Mesenchymal stem cell (in vitro differentiated cells and primary cell): ENCODE measurements at regions not wholly inside any gene's neighbourhood (a gene's known extent, or its start where the extent isn't known, plus 50 kb on each side); places are given as distances from the start of the nearest gene placed in this dataset.

Experiments
- DNase-seq: peaks from one replicate; pipeline ENCODE4 v3.0.0-alpha.2; 2013
- H2AFZ ChIP-seq: one replicate; pipeline ENCODE4 v1.6.1; 2013; ENCODE audit warnings: low read depth, mild to moderate bottlenecking, control low read depth, inconsistent platforms, low read length, moderate library complexity
- H2AK5ac ChIP-seq: 2 replicates; pipeline ENCODE4 v1.6.1; 2013; ENCODE audit warnings: low read length, moderate library complexity, mild to moderate bottlenecking, inconsistent platforms; ENCODE audit not compliant: severe bottlenecking
- H2BK120ac ChIP-seq: one replicate; pipeline ENCODE4 v1.6.1; 2013; ENCODE audit warnings: low read depth, mild to moderate bottlenecking, inconsistent platforms, low read length, moderate library complexity
- H2BK12ac ChIP-seq, 2 experiments: one replicate each; pipeline ENCODE4 v1.6.1; 2013; ENCODE audit warnings: inconsistent platforms in 2 of 2, low read length in 2 of 2, mild to moderate bottlenecking in 2 of 2, moderate library complexity in 2 of 2, control low read depth in 1 of 2
- H2BK15ac ChIP-seq: one replicate; pipeline ENCODE4 v1.6.1; 2013; ENCODE audit warnings: mild to moderate bottlenecking, low read depth, inconsistent platforms; ENCODE audit not compliant: poor library complexity, severe bottlenecking
- H2BK5ac ChIP-seq: 2 replicates; pipeline ENCODE4 v1.6.1; 2013; ENCODE audit warnings: low read depth, mild to moderate bottlenecking, low read length, control low read depth, inconsistent platforms; ENCODE audit not compliant: poor library complexity, severe bottlenecking
- H3K14ac ChIP-seq, 2 experiments: one replicate each; pipeline ENCODE4 v1.6.1; 2013; ENCODE audit warnings: inconsistent platforms in 2 of 2, low read length in 2 of 2, control low read depth in 1 of 2, mild to moderate bottlenecking in 1 of 2, moderate library complexity in 1 of 2
- H3K18ac ChIP-seq, 2 experiments: one replicate each; pipeline ENCODE4 v1.6.1; 2013; ENCODE audit warnings: inconsistent platforms in 2 of 2, low read length in 2 of 2, control low read depth in 1 of 2, low read depth in 1 of 2, mild to moderate bottlenecking in 1 of 2
- H3K23ac ChIP-seq, 2 experiments: one replicate each; pipeline ENCODE4 v1.6.1; 2013; ENCODE audit warnings: inconsistent platforms in 2 of 2, low read length in 2 of 2, mild to moderate bottlenecking in 2 of 2, moderate library complexity in 2 of 2, control low read depth in 1 of 2
- H3K27ac ChIP-seq: 2 replicates; pipeline ENCODE4 v1.5.1; 2013; ENCODE audit warnings: mild to moderate bottlenecking, moderate library complexity, low read length, control low read depth, inconsistent platforms; ENCODE audit not compliant: poor library complexity, severe bottlenecking
- H3K27me3 ChIP-seq, 2 experiments: 2 replicates each; pipeline versions ENCODE4 v1.6.1 to v1.7.0; 2013; ENCODE audit warnings: low read length in 2 of 2, mild to moderate bottlenecking in 2 of 2, moderate library complexity in 2 of 2, control low read depth in 1 of 2, inconsistent platforms in 1 of 2; ENCODE audit not compliant: control insufficient read depth in 1 of 2, insufficient read depth in 1 of 2
- H3K36me3 ChIP-seq, 2 experiments: 2 replicates each; pipeline versions ENCODE4 v1.6.1 to v1.7.0; 2013; ENCODE audit warnings: low read length in 2 of 2, control low read depth in 1 of 2, inconsistent platforms in 1 of 2, low read depth in 1 of 2, mild to moderate bottlenecking in 1 of 2; ENCODE audit not compliant: insufficient read depth in 2 of 2, control insufficient read depth in 1 of 2
- H3K4ac ChIP-seq, 2 experiments: one replicate each; pipeline ENCODE4 v1.6.1; 2013; ENCODE audit warnings: inconsistent platforms in 2 of 2, low read length in 2 of 2, mild to moderate bottlenecking in 2 of 2, moderate library complexity in 2 of 2, control low read depth in 1 of 2, low read depth in 1 of 2
- H3K4me1 ChIP-seq: 2 replicates; pipeline ENCODE4 v1.6.1; 2013; ENCODE audit warnings: low read depth, low read length, control low read depth; ENCODE audit not compliant: control insufficient read depth, insufficient read depth
- H3K4me2 ChIP-seq: 2 replicates; pipeline ENCODE4 v1.6.1; 2013; ENCODE audit warnings: low read length, mild to moderate bottlenecking, inconsistent platforms; ENCODE audit not compliant: poor library complexity, severe bottlenecking
- H3K4me3 ChIP-seq, 2 experiments: 2 replicates each; pipeline versions ENCODE4 v1.5.1 to v1.7.0; 2013; ENCODE audit warnings: low read length in 2 of 2, mild to moderate bottlenecking in 2 of 2, control low read depth in 1 of 2, low read depth in 1 of 2; ENCODE audit not compliant: insufficient read depth in 1 of 2
- H3K79me1 ChIP-seq: replicated peaks from 2 replicates; pipeline ENCODE4 v1.6.1; 2013; ENCODE audit warnings: mild to moderate bottlenecking, control low read depth, low read length, inconsistent platforms; ENCODE audit not compliant: poor library complexity, severe bottlenecking
- H3K9ac ChIP-seq: 2 replicates; pipeline ENCODE4 v1.7.0; 2013; ENCODE audit warnings: mild to moderate bottlenecking, low read length, moderate library complexity
- H3K9me3 ChIP-seq: 2 replicates; pipeline ENCODE4 v1.7.0; 2013; ENCODE audit warnings: mild to moderate bottlenecking, low read length; ENCODE audit not compliant: control insufficient read depth
- H4K8ac ChIP-seq: one replicate; pipeline ENCODE4 v1.6.1; 2013; ENCODE audit warnings: inconsistent platforms, mild to moderate bottlenecking, low read length, moderate library complexity
- H4K91ac ChIP-seq: one replicate; pipeline ENCODE4 v1.6.1; 2013; ENCODE audit warnings: mild to moderate bottlenecking, low read length, inconsistent platforms
- WGBS: methylation state at CpG from one replicate; pipeline ENCODE4 v1.1.7; 2013; ENCODE audit warnings: mixed read lengths; 5-methylcytosine and 5-hydroxymethylcytosine counted together

- Histone ChIP-seq H2BK5ac (no peak overlapping the region), H3K27ac (no peak overlapping the region), H2BK15ac (no peak overlapping the region), H4K91ac (no peak overlapping the region), H3K4me2 (no peak overlapping the region), H3K4me3 (no peak overlapping the region), H2AK5ac (no peak overlapping the region), H3K9me3 (peaks cover 6% of the 10 kb centered on the region), H3K27me3 (no peaks in the 10 kb centered on the region), H3K79me1 (no peaks in the 10 kb centered on the region), H3K14ac (no peak overlapping the region), H3K9ac (no peak overlapping the region), H3K4me1 (no peaks in the 10 kb centered on the region), H3K36me3 (no peaks in the 10 kb centered on the region), H3K4ac (no peak overlapping the region), H2AFZ (no peak overlapping the region), H2BK120ac (no peak overlapping the region), H3K18ac (no peak overlapping the region), H4K8ac (no peak overlapping the region), H2BK12ac (no peak overlapping the region), H3K23ac (no peak overlapping the region)
- DNase-seq: no peak
- 89% methylated on average over 3 of the region's 4 CpGs for WGBS
These were observed 356.9 kb downstream of the ZNF521 start for GRCh38 chr18:24995056-24995455.

DNA sequence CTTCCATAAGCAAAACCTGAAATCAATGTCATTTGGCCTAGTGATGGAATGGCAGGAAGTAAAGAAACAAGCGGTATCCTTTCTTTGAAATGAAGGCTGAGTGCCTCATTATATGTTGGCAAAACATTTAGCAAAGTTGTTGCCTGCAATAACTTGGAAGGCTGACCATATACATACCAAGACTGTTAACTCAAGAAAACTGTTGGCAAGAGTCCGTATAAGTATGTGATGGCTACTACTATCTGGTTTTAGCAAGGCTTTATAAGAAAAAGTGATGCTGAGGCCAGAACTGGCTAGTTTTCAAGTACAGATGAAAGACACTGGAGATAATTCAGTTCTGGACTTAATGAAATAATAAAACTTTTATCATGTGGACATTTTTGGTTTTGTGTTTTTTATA lies 356.2 kb downstream of the ZNF521 start:
- no peaks in the 10 kb centered on the region for H3K27me3 ChIP-seq
- no peak overlapping the region for H3K14ac ChIP-seq
- no peaks in the 10 kb centered on the region for H3K36me3 ChIP-seq
- H3K79me1 ChIP-seq: no peaks in the 10 kb centered on the region
- no peak overlapping the region for H3K23ac ChIP-seq
- H2BK120ac ChIP-seq: no peak overlapping the region
- no peak overlapping the region for H3K4ac ChIP-seq
- H2BK12ac ChIP-seq: no peak overlapping the region
- H3K4me1 ChIP-seq: no peaks in the 10 kb centered on the region
- no peak overlapping the region for H2AFZ ChIP-seq
- H3K18ac ChIP-seq: no peak overlapping the region
- no peak overlapping the region for H4K91ac ChIP-seq
- no peak overlapping the region for H3K27ac ChIP-seq
- no peak overlapping the region for H3K4me2 ChIP-seq
- H2BK15ac ChIP-seq: no peak overlapping the region
- H2BK5ac ChIP-seq: no peak overlapping the region
- H2AK5ac ChIP-seq: no peak overlapping the region
- no peak overlapping the region for H3K4me3 ChIP-seq
- H3K9ac ChIP-seq: peak overlapping the region; percentile 23
- peaks cover 6% of the 10 kb centered on the region for H3K9me3 ChIP-seq
- no peak overlapping the region for H4K8ac ChIP-seq
- 96% methylated on average over 2 of the region's 2 CpGs for WGBS
- DNase-seq: no peak

DNA sequence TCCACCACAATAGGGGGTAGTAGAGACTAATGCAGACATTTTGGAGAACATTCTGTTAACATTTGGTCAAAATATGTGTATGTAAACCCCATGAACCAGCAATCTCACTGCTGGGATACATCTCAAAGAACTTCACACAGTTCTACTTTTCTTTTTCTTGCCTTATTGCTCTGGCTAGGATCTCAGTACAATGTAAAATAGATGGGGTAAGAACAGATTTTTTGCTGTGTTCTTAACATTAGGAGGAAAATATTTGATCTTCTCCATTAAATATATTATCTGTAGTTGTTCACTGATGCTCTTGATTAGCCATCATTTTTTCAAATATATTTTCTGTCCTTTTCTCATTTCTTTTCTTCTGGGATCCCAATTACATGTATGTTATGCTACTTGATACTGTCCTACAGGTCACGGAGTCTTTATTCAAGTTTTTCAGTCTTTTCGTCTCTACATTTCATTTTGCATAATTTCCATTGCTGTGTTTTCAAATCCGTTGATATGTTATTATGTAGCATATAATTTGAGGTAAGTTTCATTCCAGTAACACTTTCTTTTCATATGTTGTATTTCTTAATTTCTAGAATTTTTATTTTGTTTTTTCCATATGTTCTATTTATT lies 352.2 kb downstream of the ZNF521 start:
- no peak overlapping the region for H3K4ac ChIP-seq
- no peaks in the 10 kb centered on the region for H3K36me3 ChIP-seq
- H2BK120ac ChIP-seq: no peak overlapping the region
- H3K79me1 ChIP-seq: no peaks in the 10 kb centered on the region
- no peaks in the 10 kb centered on the region for H3K4me1 ChIP-seq
- no peak overlapping the region for H3K4me3 ChIP-seq
- DNase-seq: no peak
- H4K91ac ChIP-seq: no peak overlapping the region
- no peak overlapping the region for H2BK15ac ChIP-seq
- no peak overlapping the region for H3K14ac ChIP-seq
- no peak overlapping the region for H3K9ac ChIP-seq
- no peaks in the 10 kb centered on the region for H3K27me3 ChIP-seq
- H3K9me3 ChIP-seq: peaks cover 6% of the 10 kb centered on the region
- H2BK5ac ChIP-seq: no peak overlapping the region
- H2AK5ac ChIP-seq: no peak overlapping the region
- H3K27ac ChIP-seq: no peak overlapping the region
- no peak overlapping the region for H2AFZ ChIP-seq
- H3K23ac ChIP-seq: no peak overlapping the region
- no peak overlapping the region for H3K4me2 ChIP-seq
- H4K8ac ChIP-seq: no peak overlapping the region
- no peak overlapping the region for H2BK12ac ChIP-seq
- WGBS: 100% methylated on average over 1 of the region's 3 CpGs
- no peak overlapping the region for H3K18ac ChIP-seq

- Histone ChIP-seq H2AK5ac (no peak overlapping the region), H2BK5ac (no peak overlapping the region), H2BK12ac (no peak overlapping the region), H3K14ac (no peak overlapping the region), H4K91ac (no peak overlapping the region), H2AFZ (no peak overlapping the region), H3K9ac (no peak overlapping the region), H3K23ac (no peak overlapping the region), H3K9me3 (peaks cover 6% of the 10 kb centered on the region), H3K79me1 (no peaks in the 10 kb centered on the region), H3K4ac (no peak overlapping the region), H3K27me3 (no peaks in the 10 kb centered on the region), H2BK120ac (no peak overlapping the region), H3K18ac (no peak overlapping the region), H2BK15ac (no peak overlapping the region), H3K4me3 (no peak overlapping the region), H3K27ac (no peak overlapping the region), H3K4me2 (no peak overlapping the region), H3K36me3 (no peaks in the 10 kb centered on the region), H3K4me1 (peaks cover 2% of the 10 kb centered on the region), H4K8ac (no peak overlapping the region)
- 88% methylated on average over 2 of the region's 2 CpGs for WGBS
- no peak for DNase-seq
These were observed 350.2 kb downstream of the ZNF521 start for GRCh38 chr18:25001803-25002202.
